ENCODE measurements at regions not wholly inside any gene's neighbourhood (a gene's known extent, or its start where the extent isn't known, plus 50 kb on each side); places are given as distances from the start of the nearest gene placed in this dataset.

DNA sequence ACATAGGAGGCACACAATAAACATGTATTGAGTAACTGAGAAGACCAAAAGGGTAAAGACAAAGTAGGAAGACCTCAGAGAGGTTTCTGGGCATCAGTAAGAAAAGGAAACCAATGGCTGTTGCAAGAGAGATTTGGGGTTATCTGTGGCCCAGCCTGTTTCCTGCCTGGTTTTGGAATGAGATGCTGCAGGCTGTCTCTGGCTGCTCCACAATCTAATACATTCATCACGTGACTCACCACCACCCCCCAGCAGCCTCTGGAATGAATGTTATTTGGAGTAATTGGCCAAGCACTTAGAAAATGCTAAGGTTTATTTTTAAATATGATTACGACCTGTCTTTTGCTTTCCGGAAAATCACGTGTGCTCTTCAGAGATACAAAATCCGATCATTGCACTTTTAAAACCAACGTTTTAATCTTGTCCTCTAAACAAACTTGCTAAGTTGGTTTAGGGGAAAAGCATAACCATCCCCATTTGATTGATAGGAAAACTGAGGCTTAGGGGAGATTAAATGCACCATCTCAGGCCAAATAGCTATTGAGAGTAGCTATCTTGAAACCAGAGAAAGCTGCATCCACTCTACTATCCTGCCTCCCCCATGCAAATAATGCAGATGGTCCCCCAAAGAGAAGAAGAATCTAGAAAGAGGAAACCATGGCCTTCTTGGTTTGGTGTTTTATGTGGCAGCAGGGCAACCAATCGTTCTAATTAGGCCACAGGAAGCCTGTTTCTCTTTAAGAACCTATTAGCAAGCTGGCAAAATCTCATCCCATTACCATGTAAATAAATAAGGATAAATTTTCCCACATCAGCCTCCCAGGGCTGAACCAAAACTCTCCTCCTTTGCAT is 151.8 kb upstream of the ADRA1B start:
- TF ChIP-seq, protein P1, sequence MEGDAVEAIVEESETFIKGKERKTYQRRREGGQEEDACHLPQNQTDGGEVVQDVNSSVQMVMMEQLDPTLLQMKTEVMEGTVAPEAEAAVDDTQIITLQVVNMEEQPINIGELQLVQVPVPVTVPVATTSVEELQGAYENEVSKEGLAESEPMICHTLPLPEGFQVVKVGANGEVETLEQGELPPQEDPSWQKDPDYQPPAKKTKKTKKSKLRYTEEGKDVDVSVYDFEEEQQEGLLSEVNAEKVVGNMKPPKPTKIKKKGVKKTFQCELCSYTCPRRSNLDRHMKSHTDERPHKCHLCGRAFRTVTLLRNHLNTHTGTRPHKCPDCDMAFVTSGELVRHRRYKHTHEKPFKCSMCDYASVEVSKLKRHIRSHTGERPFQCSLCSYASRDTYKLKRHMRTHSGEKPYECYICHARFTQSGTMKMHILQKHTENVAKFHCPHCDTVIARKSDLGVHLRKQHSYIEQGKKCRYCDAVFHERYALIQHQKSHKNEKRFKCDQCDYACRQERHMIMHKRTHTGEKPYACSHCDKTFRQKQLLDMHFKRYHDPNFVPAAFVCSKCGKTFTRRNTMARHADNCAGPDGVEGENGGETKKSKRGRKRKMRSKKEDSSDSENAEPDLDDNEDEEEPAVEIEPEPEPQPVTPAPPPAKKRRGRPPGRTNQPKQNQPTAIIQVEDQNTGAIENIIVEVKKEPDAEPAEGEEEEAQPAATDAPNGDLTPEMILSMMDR (IDR thresholded peaks at IDR 0.05) = no peak

- TF ChIP-seq, protein P1 (IDR thresholded peaks at IDR 0.05) = no peak
These were observed 151.2 kb upstream of the ADRA1B start for GRCh38 chr5:159765135-159765433.

- TF ChIP-seq, protein P1 (IDR thresholded peaks at IDR 0.05) = no peak
These were observed 150.3 kb upstream of the ADRA1B start for GRCh38 chr5:159765760-159766517.

DNA sequence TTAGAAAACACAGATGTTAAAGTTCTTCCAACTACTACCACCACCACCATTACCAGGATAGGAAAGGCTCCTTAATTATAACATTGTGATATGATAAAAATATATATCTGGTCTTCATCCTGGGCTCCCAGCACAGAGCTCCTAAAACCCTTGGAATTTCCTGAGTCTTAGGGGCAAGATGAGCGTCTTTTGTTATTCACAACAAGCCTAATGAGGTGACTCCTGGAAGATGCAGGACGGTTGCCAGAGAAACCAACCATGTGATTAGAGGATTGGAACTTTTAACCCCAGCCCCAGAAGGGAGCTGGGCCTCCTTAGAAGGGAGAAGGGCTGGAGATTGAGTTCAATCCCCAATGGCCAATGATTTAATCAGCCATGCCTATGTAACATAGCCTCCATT is 148.0 kb upstream of the ADRA1B start:
- TF ChIP-seq, protein P1 (IDR thresholded peaks at IDR 0.05) = no peak

DNA sequence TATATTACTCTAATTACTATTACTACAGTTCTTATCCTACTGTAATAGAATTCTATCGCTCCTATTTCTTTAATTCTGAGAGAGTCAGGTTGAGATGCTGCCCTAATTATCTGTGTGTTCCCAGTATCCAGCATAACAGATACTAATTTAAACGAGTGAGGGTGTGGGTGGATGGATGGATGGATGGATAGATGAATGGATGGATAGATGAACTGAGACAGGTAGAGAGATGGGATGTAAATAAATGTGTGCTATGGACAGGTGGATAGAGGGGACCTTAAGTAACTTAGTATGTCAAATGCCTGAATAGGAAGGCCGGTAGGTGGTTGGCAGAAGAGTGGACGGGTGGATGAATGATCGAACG is 143.6 kb upstream of the ADRA1B start:
- TF ChIP-seq, protein P1 (IDR thresholded peaks at IDR 0.05) = no peak

GRCh38 chr5:159773062-159773924 is 143.0 kb upstream of the ADRA1B start:
- TF ChIP-seq, protein P1 (IDR thresholded peaks at IDR 0.05) = no peak; the same call in 1 of the 2 replicates

- TF ChIP-seq, protein P1 (IDR thresholded peaks at IDR 0.05) = no peak
These were observed 141.7 kb upstream of the ADRA1B start for GRCh38 chr5:159774476-159775031.

All from LNCAP (cell line).